Trophoblast cell (in vitro differentiated cells and primary cell): ENCODE measurements at regions not wholly inside any gene's neighbourhood (a gene's known extent, or its start where the extent isn't known, plus 50 kb on each side); places are given as distances from the start of the nearest gene placed in this dataset.
"Not testable (repeated sequence)": the region's sequence is repeated elsewhere in the genome, so short reads cannot be mapped to it uniquely, and the experiment has no call there.

Experiments
- DNase-seq, 2 donors: peaks; one replicate each; pipeline ENCODE4 v3.0.0-alpha.2; 2016
- H2AFZ ChIP-seq: 2 replicates; pipeline ENCODE4 v1.6.1; 2013; ENCODE audit warnings: low read length, moderate library complexity, mild to moderate bottlenecking; ENCODE audit not compliant: insufficient read depth, poor library complexity
- H2AK5ac ChIP-seq: 2 replicates; pipeline ENCODE4 v1.6.1; 2013; ENCODE audit warnings: mild to moderate bottlenecking, low read length
- H2BK120ac ChIP-seq: 2 replicates; pipeline ENCODE4 v1.6.1; 2013; ENCODE audit warnings: low read length, mild to moderate bottlenecking, moderate library complexity; ENCODE audit not compliant: insufficient read depth, poor library complexity
- H2BK12ac ChIP-seq: 2 replicates; pipeline ENCODE4 v1.6.1; 2013; ENCODE audit warnings: mild to moderate bottlenecking, low read length, moderate library complexity
- H2BK5ac ChIP-seq: 2 replicates; pipeline ENCODE4 v1.6.1; 2013; ENCODE audit warnings: low read length, low read depth, moderate library complexity, mild to moderate bottlenecking; ENCODE audit not compliant: poor library complexity
- H3K14ac ChIP-seq: 2 replicates; pipeline ENCODE4 v1.6.1; 2013; ENCODE audit warnings: mild to moderate bottlenecking, low read length
- H3K18ac ChIP-seq: 2 replicates; pipeline ENCODE4 v1.6.1; 2013; ENCODE audit warnings: mild to moderate bottlenecking, low read length
- H3K23ac ChIP-seq: 2 replicates; pipeline ENCODE4 v1.6.1; 2013; ENCODE audit warnings: low read length
- H3K27ac ChIP-seq: 2 replicates; pipeline ENCODE4 v1.5.1; 2013; ENCODE audit warnings: low read depth, mild to moderate bottlenecking, inconsistent platforms, low read length, moderate library complexity
- H3K27me3 ChIP-seq: 2 replicates; pipeline ENCODE4 v1.6.1; 2013; ENCODE audit warnings: inconsistent platforms, mild to moderate bottlenecking, low read length, moderate library complexity; ENCODE audit not compliant: insufficient read depth
- H3K36me3 ChIP-seq, 2 experiments: 1 replicate in 1 of 2; 2 replicates in 1 of 2; pipeline ENCODE4 v1.6.1; 2013; ENCODE audit warnings: low read length in 2 of 2, mild to moderate bottlenecking in 2 of 2, moderate library complexity in 1 of 2; ENCODE audit not compliant: insufficient read depth in 2 of 2, control insufficient read depth in 1 of 2
- H3K4ac ChIP-seq: 2 replicates; pipeline ENCODE4 v1.6.1; 2013; ENCODE audit warnings: low read depth, mild to moderate bottlenecking, low read length, moderate library complexity
- H3K4me1 ChIP-seq, 2 experiments: 1 replicate in 1 of 2; 2 replicates in 1 of 2; pipeline ENCODE4 v1.6.1; 2013; ENCODE audit warnings: low read length in 2 of 2, mild to moderate bottlenecking in 2 of 2, moderate library complexity in 1 of 2; ENCODE audit not compliant: insufficient read depth in 2 of 2, control insufficient read depth in 1 of 2
- H3K4me2 ChIP-seq: 2 replicates; pipeline ENCODE4 v1.6.1; 2013; ENCODE audit warnings: inconsistent platforms, mild to moderate bottlenecking, low read length, moderate library complexity
- H3K4me3 ChIP-seq: 2 replicates; pipeline ENCODE4 v1.5.1; 2013; ENCODE audit warnings: mild to moderate bottlenecking, low read depth, low read length, inconsistent platforms
- H3K79me1 ChIP-seq: one replicate; pipeline ENCODE4 v1.6.1; 2013; ENCODE audit warnings: low read length
- H3K79me2 ChIP-seq: 2 replicates; pipeline ENCODE4 v1.6.1; 2013; ENCODE audit warnings: low read length, mild to moderate bottlenecking; ENCODE audit not compliant: control insufficient read depth, insufficient read depth, poor library complexity
- H3K9ac ChIP-seq: 2 replicates; pipeline ENCODE4 v1.6.1; 2013; ENCODE audit warnings: mild to moderate bottlenecking, low read length
- H3K9me3 ChIP-seq: 2 replicates; pipeline ENCODE4 v1.6.1; 2013; ENCODE audit warnings: low read depth, mild to moderate bottlenecking, control low read depth, inconsistent platforms, low read length; ENCODE audit not compliant: insufficient read depth
- H4K12ac ChIP-seq: 2 replicates; pipeline ENCODE4 v1.6.1; 2013; ENCODE audit warnings: low read depth, mild to moderate bottlenecking, low read length, moderate library complexity
- H4K8ac ChIP-seq: 2 replicates; pipeline ENCODE4 v1.6.1; 2013; ENCODE audit warnings: low read depth, mild to moderate bottlenecking, low read length, moderate library complexity
- H4K91ac ChIP-seq: one replicate; pipeline ENCODE4 v1.6.1; 2013; ENCODE audit warnings: low read depth, mild to moderate bottlenecking, low read length, moderate library complexity
- WGBS: extraction: QIAGEN DNeasy Blood & Tissue Kit; methylation state at CpG from one replicate; pipeline ENCODE4 v1.1.7; 2013; ENCODE audit warnings: missing lambda C conversion rate; ENCODE audit not compliant: insufficient read length, insufficient coverage; ENCODE audit errors: extremely low coverage; 5-methylcytosine and 5-hydroxymethylcytosine counted together

DNA sequence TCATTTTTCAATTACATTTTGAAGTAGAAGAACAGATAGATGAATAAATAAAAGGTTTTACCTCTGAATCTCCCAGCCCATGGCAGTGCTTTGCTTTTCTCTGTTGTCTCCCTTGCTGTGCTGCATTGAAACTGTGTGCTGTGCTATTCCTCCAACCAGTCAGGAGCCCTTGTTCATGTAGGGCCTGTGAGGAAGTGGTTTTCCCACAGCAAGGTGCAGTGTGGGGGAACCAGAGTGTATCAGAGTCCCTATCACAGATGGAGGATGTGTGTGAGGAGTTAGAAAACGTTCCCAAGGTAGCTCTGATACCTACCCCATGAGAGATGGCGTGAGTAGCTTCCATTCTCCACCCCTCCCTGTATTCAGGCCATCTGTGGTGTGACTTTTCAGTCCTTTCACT is 72.8 kb upstream of the RALGAPA2 start:
- WGBS = no CpG with 5 or more reads among the region's 2 CpGs
- no peak overlapping the region for H3K27ac ChIP-seq
- no peak overlapping the region for H3K4me2 ChIP-seq

DNA sequence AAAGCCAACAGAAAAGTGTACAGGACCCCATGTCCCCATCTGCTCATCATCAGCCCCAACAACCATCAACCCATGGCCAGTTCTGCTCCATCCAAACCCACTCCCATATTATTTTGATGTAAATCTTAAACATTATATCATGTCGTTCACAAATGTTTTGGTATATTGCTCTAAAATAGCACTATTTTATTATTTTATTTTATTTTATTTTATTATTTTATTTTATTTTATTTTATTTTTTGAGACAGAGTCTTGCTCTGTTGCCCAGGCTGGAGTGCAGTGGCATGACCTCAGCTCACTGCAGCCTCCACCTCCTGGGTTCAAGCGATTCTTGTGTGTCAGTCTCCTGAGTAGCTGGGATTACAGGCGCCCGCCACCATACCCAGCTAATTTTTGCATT is 72.0 kb upstream of the RALGAPA2 start:
- not testable (repeated sequence) for H4K8ac ChIP-seq, H2BK120ac ChIP-seq, DNase-seq, H2BK12ac ChIP-seq, H3K79me2 ChIP-seq, H3K4me2 ChIP-seq, H3K18ac ChIP-seq, H4K12ac ChIP-seq, H3K4me1 ChIP-seq, H3K27me3 ChIP-seq, H2BK5ac ChIP-seq, H2AFZ ChIP-seq, H3K4ac ChIP-seq, H3K27ac ChIP-seq, H3K23ac ChIP-seq, H3K4me3 ChIP-seq, H3K14ac ChIP-seq, H2AK5ac ChIP-seq, H3K9me3 ChIP-seq, H4K91ac ChIP-seq, H3K9ac ChIP-seq, H3K36me3 ChIP-seq, H3K79me1 ChIP-seq
- WGBS = no CpG with 5 or more reads among the region's 4 CpGs

More for the DNA sequence above, 72.8 kb upstream of the RALGAPA2 start:
- Histone ChIP-seq H3K36me3 (no peaks in the 10 kb centered on the region), H3K9me3 (peaks cover 2% of the 10 kb centered on the region), H3K27me3 (no peaks in the 10 kb centered on the region), H3K4ac (no peak overlapping the region), H3K18ac (no peak overlapping the region), H4K8ac (no peak overlapping the region), H2AFZ (no peak overlapping the region), H3K4me3 (no peak overlapping the region), H2BK5ac (no peak overlapping the region), H3K14ac (no peak overlapping the region), H3K4me1 (no peaks in the 10 kb centered on the region), H3K9ac (no peak overlapping the region), H2BK120ac (no peak overlapping the region), H3K79me1 (no peaks in the 10 kb centered on the region), H2AK5ac (no peak overlapping the region), H3K79me2 (no peaks in the 10 kb centered on the region), H4K91ac (no peak overlapping the region), H3K23ac (no peak overlapping the region), H4K12ac (no peak overlapping the region), H2BK12ac (no peak overlapping the region)
- DNase-seq = no peak

DNA sequence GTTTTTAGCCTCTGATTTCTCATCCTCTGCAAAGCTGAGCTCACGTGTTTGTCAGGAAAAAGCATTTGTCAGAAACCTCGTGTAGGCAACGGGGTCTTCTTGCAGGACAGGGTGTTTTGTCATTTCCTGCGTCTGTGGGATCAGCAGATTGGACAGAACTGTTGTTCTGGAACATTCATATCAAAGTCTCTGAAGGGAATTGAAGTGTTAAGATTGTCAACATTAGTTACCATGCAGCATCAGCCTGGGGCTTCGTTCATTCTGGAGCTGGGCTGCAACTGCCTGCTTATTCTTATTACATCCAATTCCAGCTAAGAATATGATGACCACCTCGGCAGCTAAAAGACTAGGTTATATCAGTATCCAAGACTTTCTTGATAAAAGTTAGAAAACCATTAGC is 71.0 kb upstream of the RALGAPA2 start:
- peaks cover 2% of the 10 kb centered on the region for H3K9me3 ChIP-seq
- no peak overlapping the region for H4K12ac ChIP-seq
- H3K14ac ChIP-seq = no peak overlapping the region
- no peak overlapping the region for H2BK12ac ChIP-seq
- H3K4me3 ChIP-seq = no peak overlapping the region
- H2AK5ac ChIP-seq = no peak overlapping the region
- H2AFZ ChIP-seq = no peak overlapping the region
- no peak overlapping the region for H2BK5ac ChIP-seq
- no peaks in the 10 kb centered on the region for H3K4me1 ChIP-seq
- WGBS = no CpG with 5 or more reads among the region's 6 CpGs
- H3K79me1 ChIP-seq = no peaks in the 10 kb centered on the region
- H3K23ac ChIP-seq = no peak overlapping the region
- no peak overlapping the region for H2BK120ac ChIP-seq
- H3K18ac ChIP-seq = no peak overlapping the region
- H3K9ac ChIP-seq = no peak overlapping the region
- no peaks in the 10 kb centered on the region for H3K79me2 ChIP-seq
- H3K27ac ChIP-seq = no peak overlapping the region
- DNase-seq = no peak
- H4K8ac ChIP-seq = no peak overlapping the region
- H3K4me2 ChIP-seq = no peak overlapping the region
- H3K27me3 ChIP-seq = no peaks in the 10 kb centered on the region
- H3K36me3 ChIP-seq = no peaks in the 10 kb centered on the region
- no peak overlapping the region for H4K91ac ChIP-seq
- no peak overlapping the region for H3K4ac ChIP-seq

DNA sequence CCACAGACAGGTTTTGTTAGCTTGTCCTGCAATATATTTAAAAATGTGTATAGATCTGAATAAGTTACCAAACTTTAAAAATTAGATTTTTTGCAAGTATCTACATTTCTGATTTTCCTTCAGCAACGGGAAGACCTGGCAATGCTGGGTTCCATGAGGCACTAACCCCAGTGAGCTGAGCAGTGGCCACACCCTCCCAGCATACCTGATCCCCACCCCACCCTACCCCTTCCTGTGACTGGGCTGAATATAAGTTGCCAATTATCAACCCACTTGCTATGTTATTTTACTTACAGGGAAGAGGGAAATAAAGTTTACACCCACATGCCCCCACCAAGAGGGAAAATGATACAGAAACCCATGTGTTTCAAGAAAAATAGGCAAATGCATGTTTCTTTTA is 70.3 kb upstream of the RALGAPA2 start:
- Histone ChIP-seq H3K4me3 (no peak overlapping the region), H3K27me3 (no peaks in the 10 kb centered on the region)

More for the DNA sequence above, 70.3 kb upstream of the RALGAPA2 start:
- Histone ChIP-seq H2BK120ac (no peak overlapping the region), H3K4me1 (no peaks in the 10 kb centered on the region), H3K79me1 (no peaks in the 10 kb centered on the region), H3K4me2 (no peak overlapping the region), H3K18ac (no peak overlapping the region), H3K36me3 (no peaks in the 10 kb centered on the region), H2BK5ac (no peak overlapping the region), H2AFZ (no peak overlapping the region), H3K27ac (no peak overlapping the region), H4K12ac (no peak overlapping the region), H3K14ac (no peak overlapping the region), H3K79me2 (no peaks in the 10 kb centered on the region), H3K4ac (no peak overlapping the region), H4K8ac (no peak overlapping the region), H3K23ac (no peak overlapping the region), H2AK5ac (no peak overlapping the region), H3K9ac (no peak overlapping the region), H3K9me3 (peaks cover 2% of the 10 kb centered on the region), H4K91ac (no peak overlapping the region), H2BK12ac (no peak overlapping the region)
- DNase-seq = no peak
- no CpG with 5 or more reads among the region's 1 CpG for WGBS
